ENCODE measurements at regions not wholly inside any gene's neighbourhood (a gene's known extent, or its start where the extent isn't known, plus 50 kb on each side); places are given as distances from the start of the nearest gene placed in this dataset.

GRCh38 chr12:22986997-22987396 is 362.0 kb downstream of the ETNK1 start:
- ATAC-seq (ENCODE audit: low read depth): no peak
- H3K56ac ChIP-seq (ENCODE audit: extremely low read depth, insufficient read depth, low read length): no peak overlapping the region
- H4K20me1 ChIP-seq (ENCODE audit: insufficient read depth, low read length): no peaks in the 10 kb centered on the region
- H3K4me3 ChIP-seq (ENCODE audit: insufficient read depth, low read depth, low read length): no peak overlapping the region
- no peak overlapping the region for H2AK5ac ChIP-seq (ENCODE audit: low read depth, low read length)
- no peak overlapping the region for H3K27ac ChIP-seq (ENCODE audit: insufficient read depth, low read length)
- H4K5ac ChIP-seq (ENCODE audit: low read depth, low read length): no peak overlapping the region
- ChIA-PET POLR2A (ENCODE audit: unreplicated experiment) (no interaction called here), CTCF (no interaction called here)
- H3K23ac ChIP-seq (ENCODE audit: low read depth, low read length): no peak overlapping the region
- H3K18ac ChIP-seq (ENCODE audit: low read depth, low read length): no peak overlapping the region
- no peaks in the 10 kb centered on the region for H3K36me3 ChIP-seq (ENCODE audit: control insufficient read depth, insufficient read depth, low read length)
- H2BK20ac ChIP-seq (ENCODE audit: low read depth, low read length): no peak overlapping the region
- TF ChIP-seq MAFK (IDR thresholded peaks at IDR 0.05; ENCODE audit: low read depth, low read length) (no peak), RAD21 (IDR thresholded peaks at IDR 0.05; ENCODE audit: low read length) (no peak)
- H3K4ac ChIP-seq (ENCODE audit: low read depth, low read length): no peak overlapping the region
- H3K9ac ChIP-seq (ENCODE audit: low read depth, low read length): no peak overlapping the region
- dilution Hi-C loops (cut with HindIII; ENCODE audit: low sequenced_read_pairs, unreplicated experiment): no loop called here
- no peak overlapping the region for H3K4me2 ChIP-seq (ENCODE audit: low read depth, low read length)
- no peaks in the 10 kb centered on the region for H3K4me1 ChIP-seq (ENCODE audit: control insufficient read depth, insufficient read depth, low read length)
- no peak overlapping the region for H2BK120ac ChIP-seq (ENCODE audit: low read depth, low read length)
- H2AK9ac ChIP-seq (replicated peaks; ENCODE audit: low read depth, low read length, poor library complexity): no peak overlapping the region
- H3K14ac ChIP-seq (replicated peaks; ENCODE audit: low read depth, low read length): no peak overlapping the region
- H3K27me3 ChIP-seq (ENCODE audit: control insufficient read depth, insufficient read depth, low read length): peaks cover 4% of the 10 kb centered on the region
- H3K9me3 ChIP-seq (ENCODE audit: control insufficient read depth, insufficient read depth, low read length): no peaks in the 10 kb centered on the region
- no peak overlapping the region for H2AFZ ChIP-seq (replicated peaks; ENCODE audit: low read length, poor library complexity)
- intact Hi-C loops (cut with micrococcal nuclease): no loop called here
- H2BK15ac ChIP-seq (ENCODE audit: low read depth, low read length): no peak overlapping the region
- no peak overlapping the region for H4K91ac ChIP-seq (ENCODE audit: insufficient read depth, low read depth, low read length)
- no peak overlapping the region for H2BK5ac ChIP-seq (ENCODE audit: low read depth, low read length, poor library complexity, severe bottlenecking)
- no peak for DNase-seq
- H3K79me1 ChIP-seq (ENCODE audit: low read depth in 1 of 2, low read length in 2 of 2): no peaks in the 10 kb centered on the region
- H3K9me1 ChIP-seq (ENCODE audit: insufficient read depth, low read length): no peaks in the 10 kb centered on the region
- H4K8ac ChIP-seq (ENCODE audit: low read depth in 2 of 2, low read length in 2 of 2): no peak overlapping the region
- in situ Hi-C loops (cut with MboI; ENCODE audit: low sequenced_read_pairs): no loop called here
- no TSS peak for BruUV-seq (replicated peaks)
- WGBS, 2 experiments (ENCODE audit: extremely low coverage in 2 of 2, insufficient read length in 1 of 2): no CpG with 5 or more reads among the region's 1 CpG
